GM12891 (cell line): ENCODE measurements at regions not wholly inside any gene's neighbourhood (a gene's known extent, or its start where the extent isn't known, plus 50 kb on each side); places are given as distances from the start of the nearest gene placed in this dataset.
"Not testable (repeated sequence)": the region's sequence is repeated elsewhere in the genome, so short reads cannot be mapped to it uniquely, and the experiment has no call there.

ENCODE experiments used
- DNase-seq: peaks from one replicate; pipeline ENCODE4 v3.0.0; 2011; ENCODE audit warnings: low spot score; ENCODE audit not compliant: insufficient read length
- FAIRE-seq: peaks from 2 replicates; lab custom pipeline; 2011; peaks lifted over from hg19 to GRCh38; lab: Jason Lieb, UNC
- PAX5 ChIP-seq: IDR thresholded peaks from 2 replicates; pipeline ENCODE4 v1.6.1; 2011; ENCODE audit warnings: low read length, moderate library complexity, mild to moderate bottlenecking; ENCODE audit not compliant: insufficient read depth, severe bottlenecking
- POLR2A ChIP-seq: IDR thresholded peaks from 2 replicates; pipeline ENCODE4 v1.6.1; 2011; ENCODE audit warnings: low read depth, low read length, control low read depth
- POLR2AphosphoS5 ChIP-seq: IDR thresholded peaks from 2 replicates; pipeline ENCODE4 v1.6.1; 2011; ENCODE audit warnings: low read depth, low read length, control low read depth
- POU2F2 ChIP-seq: IDR thresholded peaks from 2 replicates; pipeline ENCODE4 v1.6.1; 2011; ENCODE audit warnings: low read depth, mild to moderate bottlenecking, control low read depth, low read length, moderate library complexity
- SPI1 ChIP-seq: IDR thresholded peaks from 2 replicates; pipeline ENCODE4 v1.6.1; 2011; ENCODE audit warnings: low read depth, low read length, control low read depth
- TAF1 ChIP-seq: IDR thresholded peaks from 2 replicates; pipeline ENCODE4 v1.6.1; 2011; ENCODE audit warnings: low read depth, low read length, control low read depth

GRCh38 chrX:138191998-138192397 is 519.5 kb downstream of the FGF13 start:
- no peak for FAIRE-seq
- TF ChIP-seq PAX5, result no peak
- no peak for TF ChIP-seq TAF1
- TF ChIP-seq POU2F2, result no peak
- no peak for TF ChIP-seq POLR2A
- no peak for TF ChIP-seq SPI1
- TF ChIP-seq POLR2AphosphoS5, result no peak
- DNase-seq, result no peak

DNA sequence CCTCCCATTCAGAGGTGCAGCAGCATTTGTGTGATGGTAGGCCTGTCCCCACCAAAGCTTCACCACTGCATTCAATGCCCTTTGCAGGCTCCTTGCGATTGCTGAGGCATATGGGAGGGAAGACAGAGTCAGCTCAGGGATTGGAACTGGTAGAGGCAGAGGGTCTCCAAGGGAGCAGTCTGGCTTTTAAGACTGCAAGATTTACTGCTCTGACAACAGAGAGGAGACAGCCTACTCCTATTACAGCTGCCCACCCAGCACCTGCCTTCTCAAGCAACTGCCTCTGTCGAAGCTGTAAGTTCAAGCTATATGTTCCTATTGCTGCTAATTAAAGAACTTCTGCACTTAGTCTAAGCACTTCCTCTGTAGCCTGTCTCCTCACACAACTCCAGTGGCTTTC is 481.8 kb downstream of the FGF13 start:
- TF ChIP-seq SPI1 (no peak), PAX5 (no peak), TAF1 (no peak), POU2F2 (no peak), POLR2AphosphoS5 (no peak), POLR2A (no peak)
- no peak for FAIRE-seq
- DNase-seq, result no peak

GRCh38 chrX:138240266-138240665 is 471.3 kb downstream of the FGF13 start:
- no peak for FAIRE-seq
- no peak for DNase-seq
- no peak for TF ChIP-seq PAX5
- no peak for TF ChIP-seq POLR2A
- no peak for TF ChIP-seq POLR2AphosphoS5
- no peak for TF ChIP-seq POU2F2
- TF ChIP-seq SPI1, result no peak
- no peak for TF ChIP-seq TAF1

DNA sequence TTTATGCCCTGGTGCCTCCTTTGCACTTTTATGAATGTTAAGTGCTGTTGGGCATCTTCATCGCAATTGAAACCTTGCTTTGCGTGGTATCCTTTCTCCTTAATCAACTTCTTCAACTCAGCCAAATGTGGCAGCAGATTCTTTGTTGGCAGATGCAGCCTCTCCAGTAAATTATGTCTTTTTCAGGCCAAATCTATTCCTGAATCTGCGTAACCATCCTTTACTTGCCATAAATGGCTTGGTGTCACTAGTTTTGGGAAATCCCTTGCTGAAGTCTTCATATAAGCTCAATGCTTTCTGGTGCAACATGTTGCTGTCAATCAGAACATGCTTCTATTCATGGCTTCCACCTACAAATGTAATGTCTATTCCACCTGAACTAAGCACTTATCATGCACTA is 457.5 kb downstream of the FGF13 start:
- FAIRE-seq (no peak), DNase-seq (no peak)
- no peak for TF ChIP-seq POLR2A
- no peak for TF ChIP-seq PAX5
- TF ChIP-seq POU2F2, result no peak
- no peak for TF ChIP-seq POLR2AphosphoS5
- TF ChIP-seq TAF1, result no peak
- TF ChIP-seq SPI1, result no peak

GRCh38 chrX:138255373-138255772 is 456.1 kb downstream of the FGF13 start:
- FAIRE-seq (no peak), DNase-seq (no peak)
- TF ChIP-seq PAX5 (no peak), POLR2A (no peak), SPI1 (no peak), POU2F2 (no peak), TAF1 (no peak), POLR2AphosphoS5 (no peak)

DNA sequence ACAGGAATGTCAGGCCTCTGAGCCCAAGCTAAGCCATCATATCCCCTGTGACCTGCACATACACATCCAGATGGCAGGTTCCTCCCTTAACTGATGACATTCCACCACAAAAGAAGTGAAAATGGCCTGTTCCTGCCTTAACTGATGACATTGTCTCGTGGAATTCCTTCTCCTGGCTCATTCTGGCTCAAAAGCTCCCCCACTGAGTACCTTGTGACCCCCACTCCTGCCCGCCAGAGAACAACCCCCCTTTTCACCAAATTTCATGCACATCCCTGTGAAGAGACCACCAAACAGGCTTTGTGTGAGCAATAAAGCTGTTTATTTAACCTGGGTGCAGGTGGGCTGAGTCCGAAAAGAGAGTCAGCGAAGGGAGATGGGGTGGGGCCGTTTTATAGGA is 447.4 kb downstream of the FGF13 start:
- not testable (repeated sequence) for FAIRE-seq

DNA sequence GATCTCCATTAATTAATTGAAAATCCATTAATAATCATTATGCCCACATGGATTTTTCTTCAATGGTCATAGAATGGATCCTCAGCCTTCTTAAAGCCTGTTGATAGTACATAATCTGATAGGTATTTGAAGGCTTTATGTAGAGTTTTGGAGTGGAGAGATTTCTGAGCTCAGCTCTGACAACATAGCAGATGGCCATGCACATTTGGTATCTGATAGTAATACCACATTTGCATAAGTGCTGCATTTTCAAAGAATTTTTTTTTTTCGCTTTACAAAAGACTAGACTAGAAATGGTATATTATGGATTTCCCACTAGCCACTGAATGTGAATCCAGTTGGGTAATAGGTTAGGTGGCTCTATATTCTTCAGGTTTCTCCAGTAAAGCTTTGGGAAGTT is 440.6 kb downstream of the FGF13 start:
- TF ChIP-seq POLR2AphosphoS5 (no peak), SPI1 (no peak), POU2F2 (no peak), POLR2A (no peak), PAX5 (no peak), TAF1 (no peak)
- DNase-seq, result no peak

More for the DNA sequence above, 447.4 kb downstream of the FGF13 start:
- not testable (repeated sequence) for DNase-seq

DNA sequence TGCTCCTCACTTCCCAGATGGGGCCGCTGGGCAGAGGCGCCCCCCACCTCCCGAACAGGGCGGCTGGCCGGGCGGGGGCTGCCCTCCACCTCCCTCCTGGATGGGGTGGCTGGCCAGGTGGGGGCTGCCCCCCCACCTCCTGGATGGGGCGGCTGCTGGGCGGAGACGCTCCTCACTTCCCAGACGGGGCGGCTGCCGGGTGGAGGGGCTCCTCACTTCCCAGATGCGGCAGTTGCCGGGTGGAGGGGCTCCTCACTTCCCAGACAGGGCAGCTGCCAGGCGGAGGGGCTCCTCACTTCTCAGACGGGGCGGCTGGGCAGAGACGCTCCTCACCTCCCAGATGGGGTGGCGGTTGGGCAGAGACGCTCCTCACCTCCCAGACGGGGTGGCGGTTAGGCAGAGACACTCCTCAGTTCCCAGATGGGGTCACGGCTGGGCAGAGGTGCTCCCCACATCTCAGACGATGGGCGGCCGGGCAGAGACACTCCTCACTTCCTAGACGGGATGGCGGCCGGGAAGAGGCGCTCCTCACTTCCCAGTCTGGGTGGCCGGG is 428.8 kb downstream of the FGF13 start:
- FAIRE-seq, result not testable (repeated sequence)

More for the DNA sequence above, 440.6 kb downstream of the FGF13 start:
- no peak for FAIRE-seq

DNA sequence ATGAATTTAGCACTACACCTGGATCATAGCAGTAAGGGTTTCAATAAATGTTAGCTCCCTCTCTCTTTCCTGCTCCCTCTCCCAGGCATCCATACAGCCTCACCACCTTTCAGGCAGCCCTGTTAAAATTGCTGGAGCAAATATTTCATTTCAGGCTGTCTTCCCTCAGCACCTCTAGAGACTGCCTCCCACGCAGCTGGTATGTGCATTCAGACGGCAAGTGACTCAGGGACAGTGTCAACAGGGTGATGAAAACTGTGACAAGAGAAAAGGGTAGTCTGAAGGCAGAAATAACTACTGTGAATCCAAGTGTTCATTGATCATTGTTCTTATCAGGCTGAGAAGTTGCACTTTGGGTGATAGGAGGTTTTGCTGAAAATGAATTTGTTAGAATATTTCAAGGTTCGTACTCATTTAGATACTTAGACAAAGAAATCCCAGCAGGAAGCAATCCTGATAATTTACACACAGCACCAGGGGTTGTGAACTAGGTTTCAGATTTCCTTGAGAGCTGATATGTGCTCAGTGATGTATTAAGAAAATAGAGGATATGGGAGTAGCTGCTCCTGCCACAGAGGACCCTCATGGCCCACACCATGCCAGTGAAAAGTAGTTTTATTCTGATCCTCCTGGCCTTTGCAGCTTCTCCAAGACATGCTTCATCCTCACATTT is 424.2 kb downstream of the FGF13 start:
- TF ChIP-seq POLR2A, result no peak
- TF ChIP-seq TAF1, result no peak
- no peak for TF ChIP-seq PAX5
- TF ChIP-seq POLR2AphosphoS5, result no peak
- no peak for TF ChIP-seq SPI1
- no peak for TF ChIP-seq POU2F2
- FAIRE-seq, result no peak
- no peak for DNase-seq

More for the DNA sequence above, 428.8 kb downstream of the FGF13 start:
- DNase-seq, result not testable (repeated sequence)

DNA sequence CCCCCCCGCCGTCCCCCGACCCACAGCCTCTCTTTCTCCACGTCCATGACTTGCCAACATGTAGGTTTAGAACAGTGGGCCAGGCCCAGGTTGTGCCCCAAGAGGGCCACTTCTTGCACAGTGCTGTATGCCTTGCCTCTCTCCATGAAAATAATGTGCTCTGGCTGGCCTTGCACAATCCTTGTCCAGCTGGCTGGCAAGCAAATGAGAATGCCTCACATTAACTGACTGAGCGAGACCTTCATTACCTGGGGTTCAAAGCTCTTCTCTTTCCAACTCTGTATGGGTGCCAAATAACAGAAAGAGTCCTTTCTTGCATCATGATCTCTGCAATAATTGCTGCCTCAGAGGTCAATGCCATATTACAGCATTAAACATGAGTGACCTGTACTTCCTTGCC is 416.6 kb downstream of the FGF13 start:
- FAIRE-seq (no peak), DNase-seq (no peak)
- TF ChIP-seq POU2F2, result no peak
- no peak for TF ChIP-seq POLR2A
- TF ChIP-seq POLR2AphosphoS5, result no peak
- TF ChIP-seq SPI1, result no peak
- TF ChIP-seq TAF1, result no peak
- TF ChIP-seq PAX5, result no peak
